K562 (cell line): ENCODE measurements at regions not wholly inside any gene's neighbourhood (a gene's known extent, or its start where the extent isn't known, plus 50 kb on each side); places are given as distances from the start of the nearest gene placed in this dataset.
A peak's percentile ranks its signal among the peaks of the same experiment; 100 is the strongest.

Experiments
- CBX3 ChIP-seq, 2 experiments: IDR thresholded peaks; 1 replicate in 1 of 2; 2 replicates in 1 of 2; pipeline ENCODE4 v1.6.1; 2012; ENCODE audit warnings: inconsistent platforms in 2 of 2, low read length in 2 of 2, borderline replicate concordance in 1 of 2, control low read depth in 1 of 2
- MGA ChIP-seq: fragments of 450-650 bp; IDR thresholded peaks from 2 replicates; pipeline ENCODE4 v1.6.1; 2016; ENCODE audit warnings: mild to moderate bottlenecking, moderate library complexity
- RBM25 ChIP-seq: fragments of 200-400 bp; formaldehyde crosslinking; IDR thresholded peaks from 2 replicates; pipeline ENCODE4 v1.6.1; 2018; ENCODE audit warnings: low read length, low read depth, moderate library complexity; ENCODE audit not compliant: severe bottlenecking
- ZNF165 ChIP-seq: fragments of 250-450 bp; sonication (Bioruptor Pico); IDR thresholded peaks from 2 replicates; pipeline ENCODE4 v1.4.0; 2020; ENCODE audit warnings: borderline replicate concordance
- TF ChIP-seq, protein P1 (sequence below): fragments of 200-400 bp; formaldehyde crosslinking; IDR thresholded peaks from 2 replicates; pipeline ENCODE4 v1.6.1; 2017; ENCODE audit warnings: mild to moderate bottlenecking, low read depth, low read length, moderate library complexity
- TF ChIP-seq, protein P2 (sequence below), 2 experiments: fragments of 150-350 bp in 1 of 2; IDR thresholded peaks; 2 replicates each; pipeline ENCODE4 v1.6.1; 2012 to 2016; ENCODE audit warnings: low read depth in 2 of 2, low read length in 2 of 2, mild to moderate bottlenecking in 1 of 2, moderate library complexity in 1 of 2
- TF ChIP-seq, protein P3 (sequence below): sonication (generic); formaldehyde crosslinking; IDR thresholded peaks from 2 replicates; pipeline ENCODE4 v1.8.1; 2023; ENCODE audit warnings: mild to moderate bottlenecking, missing genetic modification reagents

- peak; percentile 55 for TF ChIP-seq MGA
- TF ChIP-seq ZNF165 (CRISPR knock-in tag), result no peak
- TF ChIP-seq, protein P1, sequence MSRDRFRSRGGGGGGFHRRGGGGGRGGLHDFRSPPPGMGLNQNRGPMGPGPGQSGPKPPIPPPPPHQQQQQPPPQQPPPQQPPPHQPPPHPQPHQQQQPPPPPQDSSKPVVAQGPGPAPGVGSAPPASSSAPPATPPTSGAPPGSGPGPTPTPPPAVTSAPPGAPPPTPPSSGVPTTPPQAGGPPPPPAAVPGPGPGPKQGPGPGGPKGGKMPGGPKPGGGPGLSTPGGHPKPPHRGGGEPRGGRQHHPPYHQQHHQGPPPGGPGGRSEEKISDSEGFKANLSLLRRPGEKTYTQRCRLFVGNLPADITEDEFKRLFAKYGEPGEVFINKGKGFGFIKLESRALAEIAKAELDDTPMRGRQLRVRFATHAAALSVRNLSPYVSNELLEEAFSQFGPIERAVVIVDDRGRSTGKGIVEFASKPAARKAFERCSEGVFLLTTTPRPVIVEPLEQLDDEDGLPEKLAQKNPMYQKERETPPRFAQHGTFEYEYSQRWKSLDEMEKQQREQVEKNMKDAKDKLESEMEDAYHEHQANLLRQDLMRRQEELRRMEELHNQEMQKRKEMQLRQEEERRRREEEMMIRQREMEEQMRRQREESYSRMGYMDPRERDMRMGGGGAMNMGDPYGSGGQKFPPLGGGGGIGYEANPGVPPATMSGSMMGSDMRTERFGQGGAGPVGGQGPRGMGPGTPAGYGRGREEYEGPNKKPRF, result no peak
- TF ChIP-seq, protein P2, sequence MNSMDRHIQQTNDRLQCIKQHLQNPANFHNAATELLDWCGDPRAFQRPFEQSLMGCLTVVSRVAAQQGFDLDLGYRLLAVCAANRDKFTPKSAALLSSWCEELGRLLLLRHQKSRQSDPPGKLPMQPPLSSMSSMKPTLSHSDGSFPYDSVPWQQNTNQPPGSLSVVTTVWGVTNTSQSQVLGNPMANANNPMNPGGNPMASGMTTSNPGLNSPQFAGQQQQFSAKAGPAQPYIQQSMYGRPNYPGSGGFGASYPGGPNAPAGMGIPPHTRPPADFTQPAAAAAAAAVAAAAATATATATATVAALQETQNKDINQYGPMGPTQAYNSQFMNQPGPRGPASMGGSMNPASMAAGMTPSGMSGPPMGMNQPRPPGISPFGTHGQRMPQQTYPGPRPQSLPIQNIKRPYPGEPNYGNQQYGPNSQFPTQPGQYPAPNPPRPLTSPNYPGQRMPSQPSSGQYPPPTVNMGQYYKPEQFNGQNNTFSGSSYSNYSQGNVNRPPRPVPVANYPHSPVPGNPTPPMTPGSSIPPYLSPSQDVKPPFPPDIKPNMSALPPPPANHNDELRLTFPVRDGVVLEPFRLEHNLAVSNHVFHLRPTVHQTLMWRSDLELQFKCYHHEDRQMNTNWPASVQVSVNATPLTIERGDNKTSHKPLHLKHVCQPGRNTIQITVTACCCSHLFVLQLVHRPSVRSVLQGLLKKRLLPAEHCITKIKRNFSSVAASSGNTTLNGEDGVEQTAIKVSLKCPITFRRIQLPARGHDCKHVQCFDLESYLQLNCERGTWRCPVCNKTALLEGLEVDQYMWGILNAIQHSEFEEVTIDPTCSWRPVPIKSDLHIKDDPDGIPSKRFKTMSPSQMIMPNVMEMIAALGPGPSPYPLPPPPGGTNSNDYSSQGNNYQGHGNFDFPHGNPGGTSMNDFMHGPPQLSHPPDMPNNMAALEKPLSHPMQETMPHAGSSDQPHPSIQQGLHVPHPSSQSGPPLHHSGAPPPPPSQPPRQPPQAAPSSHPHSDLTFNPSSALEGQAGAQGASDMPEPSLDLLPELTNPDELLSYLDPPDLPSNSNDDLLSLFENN (IDR thresholded peaks at IDR 0.05; ENCODE audit: low read depth in 2 of 2, low read length in 2 of 2), result no peak
- TF ChIP-seq RBM25, result peak; percentile 78
- TF ChIP-seq CBX3 (IDR thresholded peaks at IDR 0.05; ENCODE audit: borderline replicate concordance in 1 of 2, low read length in 2 of 2), result no peak
- TF ChIP-seq, protein P3, sequence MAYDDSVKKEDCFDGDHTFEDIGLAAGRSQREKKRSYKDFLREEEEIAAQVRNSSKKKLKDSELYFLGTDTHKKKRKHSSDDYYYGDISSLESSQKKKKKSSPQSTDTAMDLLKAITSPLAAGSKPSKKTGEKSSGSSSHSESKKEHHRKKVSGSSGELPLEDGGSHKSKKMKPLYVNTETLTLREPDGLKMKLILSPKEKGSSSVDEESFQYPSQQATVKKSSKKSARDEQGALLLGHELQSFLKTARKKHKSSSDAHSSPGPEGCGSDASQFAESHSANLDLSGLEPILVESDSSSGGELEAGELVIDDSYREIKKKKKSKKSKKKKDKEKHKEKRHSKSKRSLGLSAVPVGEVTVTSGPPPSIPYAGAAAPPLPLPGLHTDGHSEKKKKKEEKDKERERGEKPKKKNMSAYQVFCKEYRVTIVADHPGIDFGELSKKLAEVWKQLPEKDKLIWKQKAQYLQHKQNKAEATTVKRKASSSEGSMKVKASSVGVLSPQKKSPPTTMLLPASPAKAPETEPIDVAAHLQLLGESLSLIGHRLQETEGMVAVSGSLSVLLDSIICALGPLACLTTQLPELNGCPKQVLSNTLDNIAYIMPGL, result no peak
These were observed 605.7 kb downstream of the MATN1 start (continued) for GRCh38 chr1:30117685-30118084.
